SK-N-SH treated with all-trans-retinoic acid at 6 μM for 48 hours (cell line): ENCODE measurements at regions not wholly inside any gene's neighbourhood (a gene's known extent, or its start where the extent isn't known, plus 50 kb on each side); places are given as distances from the start of the nearest gene placed in this dataset.

Experiments
- ARNTL ChIP-seq: fragments of 450-650 bp; formaldehyde crosslinking; IDR thresholded peaks from 2 replicates; pipeline ENCODE4 v1.5.0; 2020; ENCODE audit warnings: low read depth, mild to moderate bottlenecking, moderate library complexity, borderline replicate concordance
- ISL1 ChIP-seq: fragments of 250-450 bp; sonication (Bioruptor Pico); IDR thresholded peaks from 2 replicates; pipeline ENCODE4 v2.1.2; 2022; ENCODE audit warnings: mild to moderate bottlenecking, moderate library complexity
- PATZ1 ChIP-seq: fragments of 250-450 bp; sonication (Bioruptor Pico); IDR thresholded peaks from 2 replicates; pipeline ENCODE4 v1.8.0; 2020; ENCODE audit warnings: mild to moderate bottlenecking, moderate library complexity, borderline replicate concordance
- POU6F1 ChIP-seq: fragments of 250-450 bp; sonication (Bioruptor Pico); IDR thresholded peaks from 2 replicates; pipeline ENCODE4 v1.8.0; 2021; ENCODE audit warnings: low read depth, mild to moderate bottlenecking, moderate library complexity, borderline replicate concordance
- ZFP3 ChIP-seq: fragments of 250-450 bp; sonication (Bioruptor Pico); IDR thresholded peaks from 2 replicates; pipeline ENCODE4 v1.5.0; 2020; ENCODE audit warnings: mild to moderate bottlenecking, moderate library complexity
- ZNF565 ChIP-seq: fragments of 450-650 bp; formaldehyde crosslinking; conservative IDR thresholded peaks from 2 replicates; pipeline ENCODE4 v1.5.0; 2020; ENCODE audit warnings: low read depth, mild to moderate bottlenecking, moderate library complexity

DNA sequence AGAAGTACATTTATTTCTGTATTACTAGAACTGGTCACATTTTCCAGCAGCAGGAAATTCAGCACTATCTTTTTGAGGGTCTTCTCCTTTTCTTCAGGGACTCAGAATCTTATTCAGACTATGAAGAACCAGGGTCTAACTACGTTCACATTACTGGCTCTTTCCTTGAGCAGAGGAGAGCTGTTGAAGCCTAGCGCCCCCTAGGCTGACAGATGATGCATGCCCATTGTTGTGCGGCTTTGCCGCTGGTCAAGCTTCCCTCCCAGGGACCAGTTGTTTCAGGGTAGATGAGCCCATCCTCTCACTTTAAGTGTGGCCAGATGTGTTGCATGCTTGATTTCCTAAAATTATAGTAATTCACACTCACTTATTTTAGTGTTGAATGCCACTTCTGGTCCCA lies 168.2 kb upstream of the PDGFD start:
- no peak for TF ChIP-seq POU6F1
- no peak for TF ChIP-seq ZFP3 (CRISPR knock-in tag)
- TF ChIP-seq ARNTL (CRISPR knock-in tag) = no peak
- no peak for TF ChIP-seq PATZ1 (CRISPR knock-in tag)
- no peak for TF ChIP-seq ZNF565 (CRISPR knock-in tag)
- TF ChIP-seq ISL1 (CRISPR knock-in tag) = no peak
